K562 (cell line): ENCODE measurements at regions not wholly inside any gene's neighbourhood (a gene's known extent, or its start where the extent isn't known, plus 50 kb on each side); places are given as distances from the start of the nearest gene placed in this dataset.

Experiments
- ATAC-seq: fragments of 200-7000 bp; cut with Tn5 transposase; 3 replicates; pipeline ENCODE4 v1.9.1; 2020; ENCODE audit warnings: moderate library complexity
- BruUV-seq: library from RNA; stranded (reverse); fragments of 400-500 nt; replicated peaks from 2 replicates; lab custom pipeline; 2021; lab: Mats Ljungman, UMichigan
- CTCF ChIA-PET: fragments of 300-600 bp; formaldehyde crosslinking; extraction: SDS; loops from one replicate; lab custom pipeline; 2021; ENCODE audit warnings: low intra/inter-chr PET ratio; lab: Yijun Ruan, JAX
- POLR2A ChIA-PET: fragments of 300-600, 350-650 bp; sonication (Branson Sonifier 250); formaldehyde crosslinking; extraction: SDS; loops from one replicate; lab custom pipeline; 2021; ENCODE audit warnings: antibody characterized with exemption, inconsistent platforms; lab: Yijun Ruan, JAX
- DNase-seq, 4 experiments: peaks; one replicate each; pipeline versions ENCODE4 v3.0.0 to v3.0.0-alpha.2; 2011 to 2018; ENCODE audit warnings: low spot score in 3 of 4, mixed read lengths in 3 of 4; ENCODE audit errors: extremely low read depth in 1 of 4
- FAIRE-seq: peaks from 2 replicates; lab custom pipeline; 2011; peaks lifted over from hg19 to GRCh38; lab: Jason Lieb, UNC
- H2AFZ ChIP-seq: 2 replicates; pipeline ENCODE4 v1.6.0; 2011; ENCODE audit warnings: low read depth, low read length, control low read depth, inconsistent platforms
- H3K27ac ChIP-seq: fragments of 200-600 bp; 3 replicates; pipeline ENCODE4 v1.8.0; 2011; ENCODE audit warnings: low read depth, mild to moderate bottlenecking, control low read depth, inconsistent platforms, low read length, moderate library complexity, mixed read lengths; ENCODE audit errors: extremely low read depth
- H3K27me3 ChIP-seq, 2 experiments: fragments of 300-600 bp in 1 of 2; 2 replicates in 1 of 2; 3 replicates in 1 of 2; pipeline versions ENCODE4 v1.6.0 to v1.8.0; 2011; ENCODE audit warnings: inconsistent platforms in 2 of 2, low read length in 2 of 2, mild to moderate bottlenecking in 1 of 2, mixed read lengths in 1 of 2, moderate library complexity in 1 of 2; ENCODE audit not compliant: control insufficient read depth in 2 of 2, insufficient read depth in 2 of 2
- H3K36me3 ChIP-seq: fragments of 300-600 bp; 3 replicates; pipeline ENCODE4 v1.8.0; 2011; ENCODE audit warnings: mild to moderate bottlenecking, low read length, inconsistent platforms; ENCODE audit not compliant: control insufficient read depth, insufficient read depth
- H3K4me1 ChIP-seq, 2 experiments: fragments of 200-600 bp in 1 of 2; replicated peaks in 1 of 2; 2 replicates in 1 of 2; 3 replicates in 1 of 2; pipeline versions ENCODE4 v1.5.1 to v1.8.0; 2011; ENCODE audit warnings: inconsistent platforms in 2 of 2, low read length in 2 of 2, mild to moderate bottlenecking in 1 of 2, mixed read lengths in 1 of 2, moderate library complexity in 1 of 2; ENCODE audit not compliant: control insufficient read depth in 2 of 2, insufficient read depth in 2 of 2
- H3K4me2 ChIP-seq: 2 replicates; pipeline ENCODE4 v1.6.1; 2011; ENCODE audit warnings: low read length, control low read depth, inconsistent platforms, mixed read lengths; ENCODE audit not compliant: insufficient read depth
- H3K4me3 ChIP-seq: fragments of 200-600 bp; sonication (generic), shearing (Covaris generic); 2 replicates; pipeline ENCODE4 v1.5.1; 2016; ENCODE audit warnings: control low read depth, inconsistent platforms
- H3K79me2 ChIP-seq: fragments of 200-600 bp; 3 replicates; pipeline ENCODE4 v1.8.0; 2011; ENCODE audit warnings: low read length, inconsistent platforms; ENCODE audit not compliant: control insufficient read depth, insufficient read depth
- H3K9ac ChIP-seq, 2 experiments: 2 replicates each; pipeline versions ENCODE4 v1.6.0 to v1.6.1; 2011; ENCODE audit warnings: low read depth in 2 of 2, low read length in 2 of 2, control low read depth in 1 of 2, inconsistent platforms in 1 of 2, mild to moderate bottlenecking in 1 of 2, mixed read lengths in 1 of 2; ENCODE audit not compliant: insufficient read depth in 1 of 2
- H3K9me1 ChIP-seq: one replicate; pipeline ENCODE4 v1.6.0; 2011; ENCODE audit warnings: inconsistent platforms, mild to moderate bottlenecking, low read length, moderate library complexity; ENCODE audit not compliant: control insufficient read depth, insufficient read depth
- H3K9me3 ChIP-seq: replicated peaks from 2 replicates; pipeline ENCODE4 v1.5.1; 2011; ENCODE audit warnings: low read depth, low read length, inconsistent platforms; ENCODE audit not compliant: control insufficient read depth, insufficient read depth
- H4K20me1 ChIP-seq: replicated peaks from 2 replicates; pipeline ENCODE4 v1.6.1; 2011; ENCODE audit warnings: low read length, inconsistent platforms, mixed read lengths; ENCODE audit not compliant: control insufficient read depth, insufficient read depth
- BRD9 ChIP-seq: fragments of 450-650 bp; IDR thresholded peaks from 2 replicates; pipeline ENCODE4 v1.6.1; 2018; ENCODE audit warnings: low read depth; ENCODE audit not compliant: partially characterized antibody
- CBX1 ChIP-seq: sonication (generic); IDR thresholded peaks from 2 replicates; pipeline ENCODE4 v1.6.1; 2016; ENCODE audit warnings: antibody characterized with exemption, low read depth, mild to moderate bottlenecking
- GTF2A2 ChIP-seq: IDR thresholded peaks from 2 replicates; pipeline ENCODE4 v1.6.1; 2016; ENCODE audit warnings: mild to moderate bottlenecking, missing genetic modification characterization, missing compliant biosample characterization
- ZNF436 ChIP-seq: fragments of 250-450, 450-650 bp; sonication (Bioruptor Pico); formaldehyde crosslinking; IDR thresholded peaks from 2 replicates; pipeline ENCODE4 v1.7.0; 2020; ENCODE audit warnings: mild to moderate bottlenecking
- in situ Hi-C: fragments of 300-500 bp; cut with MboI; formaldehyde crosslinking; loops from 4 replicates; pipeline ENCODE4 v1.15.0; 2018; ENCODE audit warnings: inconsistent platforms, mixed read lengths
- intact Hi-C: fragments of 100-400 bp; cut with micrococcal nuclease; formaldehyde crosslinking; loops from 2 replicates; pipeline ENCODE4 v1.14.2; 2022
- TF ChIP-seq, protein P1 (sequence below): sonication (generic); formaldehyde crosslinking; IDR thresholded peaks from 2 replicates; pipeline ENCODE4 v1.8.1; 2023; ENCODE audit warnings: mild to moderate bottlenecking, missing genetic modification reagents
- TF ChIP-seq, protein P2 (sequence below): sonication (generic); formaldehyde crosslinking; IDR thresholded peaks from 2 replicates; pipeline ENCODE4 v1.8.1; 2023; ENCODE audit warnings: mild to moderate bottlenecking, missing genetic modification reagents

DNA sequence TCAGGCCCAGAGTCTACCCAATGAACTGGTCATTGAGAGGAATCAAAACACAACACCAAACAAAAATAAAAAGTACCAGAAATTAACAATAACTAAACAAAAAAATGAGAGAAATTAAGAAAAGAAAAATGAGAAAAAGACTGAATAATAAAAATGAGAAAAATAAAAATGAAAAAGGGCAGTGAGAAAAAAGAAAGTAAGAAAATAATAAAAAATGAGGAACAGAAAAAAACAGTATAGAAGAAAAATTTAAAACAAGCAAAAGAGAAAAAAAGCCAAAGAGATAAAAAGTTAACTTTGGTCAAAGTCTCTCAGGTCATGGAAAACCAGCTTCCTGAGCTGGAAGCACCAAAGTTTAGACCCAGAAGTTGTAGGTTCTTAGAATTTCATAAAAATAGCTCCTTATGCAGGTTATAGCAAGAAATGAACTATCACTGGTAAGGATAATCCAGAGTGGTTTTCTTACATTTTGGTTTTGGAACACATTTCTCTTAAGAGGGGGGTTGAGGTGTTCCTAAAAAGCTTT is 51.0 kb upstream of the WDR17 start:
- no peaks in the 10 kb centered on the region for H3K9me1 ChIP-seq
- H4K20me1 ChIP-seq: no peaks in the 10 kb centered on the region
- no peaks in the 10 kb centered on the region for H3K79me2 ChIP-seq
- no peaks in the 10 kb centered on the region for H3K4me1 ChIP-seq
- H3K4me2 ChIP-seq: no peak overlapping the region
- TF ChIP-seq, protein P1, sequence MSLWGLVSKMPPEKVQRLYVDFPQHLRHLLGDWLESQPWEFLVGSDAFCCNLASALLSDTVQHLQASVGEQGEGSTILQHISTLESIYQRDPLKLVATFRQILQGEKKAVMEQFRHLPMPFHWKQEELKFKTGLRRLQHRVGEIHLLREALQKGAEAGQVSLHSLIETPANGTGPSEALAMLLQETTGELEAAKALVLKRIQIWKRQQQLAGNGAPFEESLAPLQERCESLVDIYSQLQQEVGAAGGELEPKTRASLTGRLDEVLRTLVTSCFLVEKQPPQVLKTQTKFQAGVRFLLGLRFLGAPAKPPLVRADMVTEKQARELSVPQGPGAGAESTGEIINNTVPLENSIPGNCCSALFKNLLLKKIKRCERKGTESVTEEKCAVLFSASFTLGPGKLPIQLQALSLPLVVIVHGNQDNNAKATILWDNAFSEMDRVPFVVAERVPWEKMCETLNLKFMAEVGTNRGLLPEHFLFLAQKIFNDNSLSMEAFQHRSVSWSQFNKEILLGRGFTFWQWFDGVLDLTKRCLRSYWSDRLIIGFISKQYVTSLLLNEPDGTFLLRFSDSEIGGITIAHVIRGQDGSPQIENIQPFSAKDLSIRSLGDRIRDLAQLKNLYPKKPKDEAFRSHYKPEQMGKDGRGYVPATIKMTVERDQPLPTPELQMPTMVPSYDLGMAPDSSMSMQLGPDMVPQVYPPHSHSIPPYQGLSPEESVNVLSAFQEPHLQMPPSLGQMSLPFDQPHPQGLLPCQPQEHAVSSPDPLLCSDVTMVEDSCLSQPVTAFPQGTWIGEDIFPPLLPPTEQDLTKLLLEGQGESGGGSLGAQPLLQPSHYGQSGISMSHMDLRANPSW: no peak
- no peak for TF ChIP-seq BRD9
- no peak for TF ChIP-seq CBX1
- TF ChIP-seq, protein P2, sequence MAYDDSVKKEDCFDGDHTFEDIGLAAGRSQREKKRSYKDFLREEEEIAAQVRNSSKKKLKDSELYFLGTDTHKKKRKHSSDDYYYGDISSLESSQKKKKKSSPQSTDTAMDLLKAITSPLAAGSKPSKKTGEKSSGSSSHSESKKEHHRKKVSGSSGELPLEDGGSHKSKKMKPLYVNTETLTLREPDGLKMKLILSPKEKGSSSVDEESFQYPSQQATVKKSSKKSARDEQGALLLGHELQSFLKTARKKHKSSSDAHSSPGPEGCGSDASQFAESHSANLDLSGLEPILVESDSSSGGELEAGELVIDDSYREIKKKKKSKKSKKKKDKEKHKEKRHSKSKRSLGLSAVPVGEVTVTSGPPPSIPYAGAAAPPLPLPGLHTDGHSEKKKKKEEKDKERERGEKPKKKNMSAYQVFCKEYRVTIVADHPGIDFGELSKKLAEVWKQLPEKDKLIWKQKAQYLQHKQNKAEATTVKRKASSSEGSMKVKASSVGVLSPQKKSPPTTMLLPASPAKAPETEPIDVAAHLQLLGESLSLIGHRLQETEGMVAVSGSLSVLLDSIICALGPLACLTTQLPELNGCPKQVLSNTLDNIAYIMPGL: no peak
- no peak for TF ChIP-seq GTF2A2 (tag)
- no peak for TF ChIP-seq ZNF436 (CRISPR knock-in tag)
- H2AFZ ChIP-seq: no peak overlapping the region
- POLR2A ChIA-PET: no interaction called here
- H3K9ac ChIP-seq: no peak overlapping the region
- H3K4me3 ChIP-seq: no peak overlapping the region
- no peak for ATAC-seq
- no peaks in the 10 kb centered on the region for H3K36me3 ChIP-seq
- H3K27me3 ChIP-seq: no peaks in the 10 kb centered on the region
- in situ Hi-C loops (no loop called here), intact Hi-C loops (no loop called here)
- CTCF ChIA-PET: no interaction called here
- H3K27ac ChIP-seq: no peak overlapping the region
- FAIRE-seq: no peak
- DNase-seq: no peak
- BruUV-seq: no TSS peak
- no peaks in the 10 kb centered on the region; the same call in 1 of the 2 replicates for H3K9me3 ChIP-seq
